B cell (primary cell): ENCODE measurements at regions not wholly inside any gene's neighbourhood (a gene's known extent, or its start where the extent isn't known, plus 50 kb on each side); places are given as distances from the start of the nearest gene placed in this dataset.

Experiments used
- ATAC-seq: fragments of 200-7000 bp; cut with Tn5 transposase; one replicate; pipeline ENCODE4 v1.10.0; 2021; ENCODE audit warnings: low read depth, mild to moderate bottlenecking, moderate number of reproducible peaks, moderate library complexity
- CTCF ChIA-PET: fragments of 350-600 bp; sonication (Branson Sonifier 250); formaldehyde crosslinking; loops from one replicate; lab custom pipeline; 2021; ENCODE audit warnings: antibody characterized with exemption, inconsistent platforms; lab: Charles Lee
- POLR2A ChIA-PET: fragments of 350-600 bp; sonication (Branson Sonifier 250); formaldehyde crosslinking; loops from one replicate; lab custom pipeline; 2021; ENCODE audit warnings: antibody characterized with exemption; lab: Charles Lee
- DNase-seq: peaks from one replicate; pipeline ENCODE4 v3.0.0; 2013
- H2AFZ ChIP-seq: 2 replicates; pipeline ENCODE4 v1.6.1; 2012; ENCODE audit warnings: mild to moderate bottlenecking, low read depth, low read length; ENCODE audit not compliant: insufficient read depth, poor library complexity, severe bottlenecking
- H3K27ac ChIP-seq, 2 donors: 1 replicate in 1 of 2; 2 replicates in 1 of 2; pipeline ENCODE4 v1.5.1; 2012 to 2013; ENCODE audit warnings: low read length in 2 of 2, mild to moderate bottlenecking in 2 of 2, moderate library complexity in 1 of 2
- H3K27me3 ChIP-seq, 4 experiments: fragments of 200-600 bp in 1 of 4; sonication (generic) in 1 of 4; replicated peaks in 1 of 4; 1 replicate in 2 of 4; 2 replicates in 2 of 4; pipeline versions ENCODE4 v1.6.1 to v1.7.0; 2013 to 2016; ENCODE audit warnings: low read length in 3 of 4, mild to moderate bottlenecking in 2 of 4, mixed read lengths in 1 of 4, moderate library complexity in 1 of 4; ENCODE audit not compliant: insufficient read depth in 4 of 4, control insufficient read depth in 3 of 4; ENCODE audit errors: control extremely low read depth in 1 of 4
- H3K36me3 ChIP-seq, 2 experiments: replicated peaks in 1 of 2; 1 replicate in 1 of 2; 2 replicates in 1 of 2; pipeline versions ENCODE4 v1.6.1 to v1.7.1; 2013; ENCODE audit warnings: low read length in 1 of 2; ENCODE audit not compliant: insufficient read depth in 2 of 2, control insufficient read depth in 1 of 2; ENCODE audit errors: control extremely low read depth in 1 of 2, extremely low read depth in 1 of 2
- H3K4me1 ChIP-seq, 2 donors: fragments of 200-600 bp in 1 of 2; sonication (generic) in 1 of 2; 1 replicate in 1 of 2; 2 replicates in 1 of 2; pipeline versions ENCODE4 v1.5.1 to v1.6.1; 2013 to 2017; ENCODE audit warnings: low read length in 2 of 2; ENCODE audit not compliant: control insufficient read depth in 2 of 2, insufficient read depth in 2 of 2
- H3K4me2 ChIP-seq: replicated peaks from 2 replicates; pipeline ENCODE3; 2012; ENCODE audit warnings: mild to moderate bottlenecking, low read depth, low read length; ENCODE audit not compliant: poor library complexity, severe bottlenecking
- H3K4me3 ChIP-seq, 5 experiments: fragments of 200-600 bp in 1 of 5; sonication (generic) in 1 of 5; 1 replicate in 3 of 5; 2 replicates in 2 of 5; pipeline versions ENCODE4 v1.5.1 to v1.7.0; 2011 to 2016; ENCODE audit warnings: low read length in 4 of 5, mild to moderate bottlenecking in 4 of 5, low read depth in 2 of 5, control low read depth in 1 of 5, moderate library complexity in 1 of 5; ENCODE audit not compliant: insufficient read depth in 1 of 5; ENCODE audit errors: control extremely low read depth in 1 of 5, extremely low read depth in 1 of 5
- H3K79me2 ChIP-seq: fragments of 200-600 bp; sonication (generic); one replicate; pipeline ENCODE4 v1.6.0; 2016; ENCODE audit warnings: low read length; ENCODE audit not compliant: control insufficient read depth, insufficient read depth
- H3K9ac ChIP-seq: fragments of 200-600 bp; sonication (generic); 2 replicates; pipeline ENCODE4 v1.6.1; 2017; ENCODE audit warnings: mild to moderate bottlenecking, low read length, moderate library complexity
- H3K9me3 ChIP-seq, 3 donors: one replicate each; pipeline versions ENCODE4 v1.6.1 to v1.7.1; 2013; ENCODE audit warnings: low read length in 2 of 3; ENCODE audit not compliant: control insufficient read depth in 2 of 3, insufficient read depth in 1 of 3; ENCODE audit errors: control extremely low read depth in 1 of 3
- H4K20me1 ChIP-seq: 2 replicates; pipeline ENCODE4 v1.6.0; 2012; ENCODE audit warnings: mild to moderate bottlenecking, low read length; ENCODE audit not compliant: insufficient read depth, control insufficient read depth, poor library complexity, severe bottlenecking
- H3K27ac Mint-ChIP-seq: one replicate; pipeline ENCODE4 v1.8.0; 2021; ENCODE audit warnings: mixed read lengths
- H3K27me3 Mint-ChIP-seq: one replicate; pipeline ENCODE4 v1.8.0; 2021; ENCODE audit warnings: mixed read lengths
- H3K4me1 Mint-ChIP-seq: one replicate; pipeline ENCODE4 v1.8.0; 2021; ENCODE audit warnings: mixed read lengths
- H3K4me3 Mint-ChIP-seq: one replicate; pipeline ENCODE4 v1.8.0; 2021; ENCODE audit warnings: mixed read lengths
- H3K9me3 Mint-ChIP-seq: one replicate; pipeline ENCODE4 v1.8.0; 2022; ENCODE audit warnings: mixed read lengths; ENCODE audit not compliant: insufficient read depth
- CTCF ChIP-seq: fragments of 200-600 bp; IDR thresholded peaks from one replicate; pipeline ENCODE4 v1.8.0; 2022; ENCODE audit warnings: antibody characterized with exemption, mild to moderate bottlenecking
- EZH2 ChIP-seq: IDR thresholded peaks from 2 replicates; pipeline ENCODE4 v1.6.1; 2012; ENCODE audit warnings: borderline replicate concordance, low read depth, mild to moderate bottlenecking, moderate library complexity, low read length; ENCODE audit not compliant: insufficient read depth, poor library complexity, severe bottlenecking
- WGBS: methylation state at CpG from one replicate; pipeline ENCODE4 v1.1.5; 2013; ENCODE audit warnings: missing lambda C conversion rate; ENCODE audit not compliant: insufficient coverage; 5-methylcytosine and 5-hydroxymethylcytosine counted together
- intact Hi-C: fragments of 100-400 bp; cut with micrococcal nuclease; formaldehyde crosslinking; loops from one replicate; pipeline ENCODE4 v1.10.0; 2022

GRCh38 chr5:31062902-31063580, 130.4 kb upstream of the CDH6 start:
- Histone ChIP-seq H2AFZ (no peak overlapping the region), H3K36me3 (no peaks in the 10 kb centered on the region), H3K27ac (no peak overlapping the region), H3K4me3 (no peak overlapping the region), H3K9me3 (no peaks in the 10 kb centered on the region), H3K4me1 (no peaks in the 10 kb centered on the region), H3K27me3 (no peaks in the 10 kb centered on the region), H3K79me2 (no peaks in the 10 kb centered on the region), H3K4me2 (no peak overlapping the region), H4K20me1 (no peaks in the 10 kb centered on the region), H3K9ac (no peak overlapping the region)
- no peak overlapping the region for H3K4me3 Mint-ChIP-seq
- intact Hi-C loops: no loop called here
- H3K27ac Mint-ChIP-seq: no peak overlapping the region
- no CpG with 5 or more reads among the region's 3 CpGs for WGBS
- DNase-seq (no peak), ATAC-seq (no peak)
- peaks cover 4% of the 10 kb centered on the region for H3K9me3 Mint-ChIP-seq
- no peaks in the 10 kb centered on the region for H3K27me3 Mint-ChIP-seq
- ChIA-PET CTCF (interaction anchor here (0.6 kb wide), 1 partner anchor 206 kb away, joined by 3 read pairs; no protein-coding TSS in a partner anchor), POLR2A (no interaction called here)
- no peaks in the 10 kb centered on the region for H3K4me1 Mint-ChIP-seq
- no peak for TF ChIP-seq CTCF
- no peak for TF ChIP-seq EZH2

GRCh38 chr5:31059889-31060288, 133.6 kb upstream of the CDH6 start:
- Histone ChIP-seq H3K9me3 (no peaks in the 10 kb centered on the region), H3K36me3 (no peaks in the 10 kb centered on the region), H3K9ac (no peak overlapping the region), H3K4me1 (no peaks in the 10 kb centered on the region), H3K79me2 (no peaks in the 10 kb centered on the region), H3K4me2 (no peak overlapping the region), H3K4me3 (no peak overlapping the region), H2AFZ (no peak overlapping the region), H4K20me1 (no peaks in the 10 kb centered on the region), H3K27ac (no peak overlapping the region), H3K27me3 (no peaks in the 10 kb centered on the region)
- ChIA-PET POLR2A (no interaction called here), CTCF (no interaction called here)
- Mint-ChIP-seq H3K27me3 (no peaks in the 10 kb centered on the region), H3K4me1 (no peaks in the 10 kb centered on the region), H3K9me3 (peaks cover 2% of the 10 kb centered on the region), H3K27ac (no peak overlapping the region), H3K4me3 (no peak overlapping the region)
- WGBS: no CpG with 5 or more reads among the region's 2 CpGs
- DNase-seq (no peak), ATAC-seq (no peak)
- TF ChIP-seq EZH2: no peak
- no peak for TF ChIP-seq CTCF
- intact Hi-C loops: no loop called here
